LNCAP (cell line): ENCODE measurements at regions not wholly inside any gene's neighbourhood (a gene's known extent, or its start where the extent isn't known, plus 50 kb on each side); places are given as distances from the start of the nearest gene placed in this dataset.

Experiments used
- TF ChIP-seq, protein P1 (sequence below): fragments of 450-650 bp; IDR thresholded peaks from 2 replicates; pipeline ENCODE4 v1.5.1; 2017; ENCODE audit warnings: mild to moderate bottlenecking

- TF ChIP-seq, protein P1, sequence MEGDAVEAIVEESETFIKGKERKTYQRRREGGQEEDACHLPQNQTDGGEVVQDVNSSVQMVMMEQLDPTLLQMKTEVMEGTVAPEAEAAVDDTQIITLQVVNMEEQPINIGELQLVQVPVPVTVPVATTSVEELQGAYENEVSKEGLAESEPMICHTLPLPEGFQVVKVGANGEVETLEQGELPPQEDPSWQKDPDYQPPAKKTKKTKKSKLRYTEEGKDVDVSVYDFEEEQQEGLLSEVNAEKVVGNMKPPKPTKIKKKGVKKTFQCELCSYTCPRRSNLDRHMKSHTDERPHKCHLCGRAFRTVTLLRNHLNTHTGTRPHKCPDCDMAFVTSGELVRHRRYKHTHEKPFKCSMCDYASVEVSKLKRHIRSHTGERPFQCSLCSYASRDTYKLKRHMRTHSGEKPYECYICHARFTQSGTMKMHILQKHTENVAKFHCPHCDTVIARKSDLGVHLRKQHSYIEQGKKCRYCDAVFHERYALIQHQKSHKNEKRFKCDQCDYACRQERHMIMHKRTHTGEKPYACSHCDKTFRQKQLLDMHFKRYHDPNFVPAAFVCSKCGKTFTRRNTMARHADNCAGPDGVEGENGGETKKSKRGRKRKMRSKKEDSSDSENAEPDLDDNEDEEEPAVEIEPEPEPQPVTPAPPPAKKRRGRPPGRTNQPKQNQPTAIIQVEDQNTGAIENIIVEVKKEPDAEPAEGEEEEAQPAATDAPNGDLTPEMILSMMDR: no peak
Observed at GRCh38 chr10:34918776-34919315, 103.8 kb upstream of the PARD3 start.

DNA sequence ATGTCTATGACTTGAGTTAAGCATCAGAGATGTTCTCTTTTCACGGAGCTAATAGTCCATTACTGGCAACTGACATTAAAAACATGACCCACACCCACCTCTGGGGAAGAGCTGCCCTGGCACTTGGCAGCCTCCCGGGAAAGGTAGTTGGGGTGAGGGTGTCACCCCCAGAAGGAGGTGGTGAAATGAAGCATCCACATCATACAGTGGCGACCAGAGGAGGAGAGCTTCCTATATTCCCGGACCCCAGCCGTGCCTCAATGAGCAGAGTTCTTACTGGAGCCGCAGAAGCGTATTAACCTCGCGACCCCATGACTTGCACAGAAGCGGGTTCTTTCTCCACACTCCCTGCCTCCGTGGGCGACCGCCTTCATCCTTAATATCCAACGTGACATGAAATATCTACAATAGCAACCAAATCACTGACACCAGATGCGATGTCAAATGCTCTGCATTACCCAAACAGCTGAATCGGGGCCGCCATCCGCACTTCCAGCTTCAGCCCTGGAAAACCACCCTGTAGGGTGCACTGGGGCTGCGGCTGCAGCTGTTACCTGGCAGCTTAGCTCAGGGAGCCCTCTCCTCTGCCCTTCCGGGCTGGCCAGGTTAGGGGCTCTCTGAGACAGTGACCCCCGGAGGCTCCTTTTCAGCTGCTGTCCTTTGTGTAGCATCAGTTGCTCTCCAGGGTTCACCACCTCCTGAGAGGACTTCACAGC lies 103.1 kb upstream of the PARD3 start:
- TF ChIP-seq, protein P1: no peak

DNA sequence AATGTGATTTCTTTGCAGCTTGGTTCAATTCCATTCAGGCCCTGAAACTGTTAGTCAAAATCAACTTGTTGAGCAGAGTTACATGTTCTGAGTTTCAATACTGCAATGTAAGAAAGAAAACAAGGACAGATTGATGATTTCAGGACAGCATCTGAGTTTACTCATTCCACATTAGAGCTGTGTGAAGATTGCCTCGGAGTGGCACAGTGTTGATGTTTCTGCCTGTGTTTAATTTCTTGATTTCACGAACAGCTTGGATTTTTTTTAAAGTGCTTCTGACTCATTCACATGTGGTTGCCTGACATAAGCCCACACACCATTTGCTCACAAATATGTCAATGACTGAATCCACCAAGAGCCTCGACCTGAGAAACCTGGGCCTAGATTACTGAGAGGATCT lies 101.2 kb upstream of the PARD3 start:
- TF ChIP-seq, protein P1: no peak

DNA sequence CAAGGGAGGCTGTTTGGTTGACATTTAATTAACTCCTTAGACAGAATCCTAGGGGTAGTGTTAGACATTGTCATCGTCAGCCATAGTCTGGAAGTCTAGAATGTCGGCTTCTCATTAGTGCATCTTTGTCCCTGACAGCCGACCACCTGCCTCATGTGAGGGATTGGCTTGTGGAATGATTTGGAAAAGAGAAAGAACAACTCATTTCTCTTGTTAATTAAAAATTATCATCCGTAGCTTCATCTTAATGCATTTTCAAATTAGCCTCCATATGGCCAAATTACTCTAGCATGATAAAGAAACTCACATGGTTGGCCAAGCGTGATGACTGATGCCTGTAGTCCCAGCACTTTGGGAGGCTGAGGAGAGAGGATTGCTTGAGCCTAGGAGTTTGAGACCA lies 97.7 kb upstream of the PARD3 start:
- TF ChIP-seq, protein P1: no peak

DNA sequence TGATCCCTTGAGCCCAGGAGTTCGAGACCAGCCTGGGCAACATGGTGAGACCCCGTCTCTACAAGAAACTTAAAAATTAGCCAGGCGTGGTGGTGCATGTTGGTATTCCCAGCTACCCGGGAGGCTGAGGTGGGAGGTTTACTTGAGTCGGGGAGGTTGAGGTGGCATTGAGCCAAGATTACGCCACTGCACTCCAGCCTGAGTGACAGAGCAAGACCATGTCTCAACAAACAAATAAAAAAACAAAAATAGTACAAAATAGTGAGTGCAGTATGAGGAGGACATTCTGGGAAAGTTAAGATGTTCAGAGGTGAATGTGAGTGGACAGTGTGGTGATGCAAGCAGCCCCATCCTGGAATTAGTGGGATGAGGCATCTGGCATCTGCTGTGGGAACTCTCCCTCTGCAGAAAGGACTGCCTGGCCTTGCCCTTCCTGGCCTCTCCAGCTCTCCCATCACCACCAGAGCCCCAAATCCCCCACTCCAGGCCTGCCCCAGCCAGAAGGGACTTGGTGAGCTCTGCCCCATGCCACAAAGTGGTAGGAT lies 96.6 kb upstream of the PARD3 start:
- TF ChIP-seq, protein P1: no peak

DNA sequence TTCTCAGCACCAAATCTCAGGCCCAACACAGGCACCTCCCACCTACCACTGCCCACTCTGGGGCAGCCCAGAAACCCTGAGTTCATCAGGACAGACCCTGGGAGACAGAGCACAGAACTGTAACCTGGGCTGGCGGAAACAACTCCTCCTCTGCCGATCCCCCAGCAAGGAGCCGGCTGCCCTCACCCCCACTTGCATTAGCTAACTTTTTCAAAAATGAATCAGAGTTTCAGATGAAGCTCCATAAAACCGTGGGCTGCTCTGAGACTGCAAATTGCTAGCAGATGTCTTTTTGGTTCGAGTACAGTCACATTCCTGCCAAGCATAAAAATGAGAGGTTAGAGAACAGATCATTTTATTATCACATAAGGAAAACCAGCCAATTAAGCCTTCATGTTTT lies 93.4 kb upstream of the PARD3 start:
- TF ChIP-seq, protein P1: no peak

DNA sequence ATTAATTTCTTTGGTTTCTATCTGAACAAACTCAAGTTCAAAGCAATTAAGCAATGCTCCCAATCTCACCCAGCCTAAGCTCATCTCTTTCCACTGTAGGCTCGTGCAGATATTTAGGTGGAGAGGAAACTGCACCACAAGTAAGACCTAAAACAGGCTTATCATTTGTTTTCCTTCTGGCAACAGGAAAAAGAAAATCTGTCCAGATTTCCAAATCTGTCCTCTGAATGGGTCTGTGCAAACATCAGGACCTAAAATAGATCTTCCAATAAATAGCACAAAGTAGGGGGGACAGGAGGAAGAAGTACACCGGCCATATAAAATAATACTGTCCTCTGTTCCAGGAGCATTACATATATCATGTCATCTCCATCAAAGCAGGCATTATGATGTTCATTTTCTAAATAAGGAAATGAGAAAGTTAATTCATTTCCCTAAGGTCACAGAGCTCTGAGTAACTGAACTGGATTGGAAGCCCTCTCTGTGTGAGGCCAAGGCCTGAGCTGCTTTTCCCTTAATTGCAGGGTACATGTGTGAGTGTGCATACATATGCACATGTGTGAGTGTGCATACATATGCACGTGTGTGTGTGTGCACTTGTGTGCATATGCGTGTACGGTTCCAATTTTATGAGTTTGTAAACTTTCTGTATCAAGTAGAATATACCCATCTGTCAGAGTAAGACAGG lies 92.8 kb upstream of the PARD3 start:
- TF ChIP-seq, protein P1: no peak
